NCI-H1105 (cell line): ENCODE measurements at regions not wholly inside any gene's neighbourhood (a gene's known extent, or its start where the extent isn't known, plus 50 kb on each side); places are given as distances from the start of the nearest gene placed in this dataset.

Source experiments
- DNase-seq: peaks from one replicate; lab custom pipeline; 2025; lab: John Stamatoyannopoulos, UW

DNA sequence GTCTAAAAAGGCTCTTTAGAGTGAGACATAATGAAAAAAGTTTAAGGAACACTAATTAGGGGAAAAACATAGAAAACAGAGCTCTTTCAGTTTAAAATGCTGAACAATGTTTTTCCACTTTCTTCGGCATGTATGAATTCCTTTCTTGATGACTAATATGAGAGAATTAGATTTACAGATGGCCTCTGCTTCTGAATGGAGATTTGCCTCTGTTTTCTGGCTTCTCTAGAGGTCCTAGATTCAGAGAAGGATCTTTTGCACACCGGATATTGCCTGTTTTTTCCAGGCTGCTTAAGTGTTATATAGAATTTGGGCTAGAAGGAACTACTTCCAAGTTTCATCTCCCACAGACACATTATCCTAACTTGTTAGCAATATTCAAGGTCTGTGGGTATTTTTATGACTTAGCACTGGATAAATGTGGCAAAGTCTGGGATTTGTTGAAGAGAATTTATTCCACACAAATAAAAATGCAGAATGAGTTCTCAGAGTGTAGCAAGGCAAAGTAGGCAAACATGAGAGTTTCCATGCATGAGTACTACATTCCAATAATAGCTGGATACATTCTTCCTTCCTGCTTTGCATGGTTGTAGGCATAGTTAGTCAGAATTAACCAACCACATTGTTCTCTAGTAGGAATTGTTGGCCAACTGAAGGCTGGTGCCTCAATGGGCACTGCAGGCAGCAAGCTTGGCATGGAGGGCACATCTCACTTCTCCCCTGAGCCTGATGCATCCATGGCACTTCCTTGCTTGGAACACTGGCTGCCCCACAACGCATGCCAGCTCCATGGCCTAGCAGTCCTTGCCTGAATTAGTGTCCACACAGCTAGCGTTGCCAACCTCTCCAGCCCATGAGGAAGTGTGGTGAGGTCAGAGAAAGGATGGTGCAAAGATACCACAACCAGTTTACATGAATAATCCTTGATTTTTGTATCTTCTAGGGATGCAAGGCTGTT, 224.2 kb downstream of the CLIC5 start:
- DNase-seq: no peak

GRCh38 chr6:45789238-45789637, 226.4 kb downstream of the CLIC5 start:
- no peak for DNase-seq

GRCh38 chr6:45787384-45787783, 228.3 kb downstream of the CLIC5 start:
- DNase-seq: no peak

GRCh38 chr6:45786355-45786781, 229.3 kb downstream of the CLIC5 start:
- DNase-seq: peak; percentile 94

DNA sequence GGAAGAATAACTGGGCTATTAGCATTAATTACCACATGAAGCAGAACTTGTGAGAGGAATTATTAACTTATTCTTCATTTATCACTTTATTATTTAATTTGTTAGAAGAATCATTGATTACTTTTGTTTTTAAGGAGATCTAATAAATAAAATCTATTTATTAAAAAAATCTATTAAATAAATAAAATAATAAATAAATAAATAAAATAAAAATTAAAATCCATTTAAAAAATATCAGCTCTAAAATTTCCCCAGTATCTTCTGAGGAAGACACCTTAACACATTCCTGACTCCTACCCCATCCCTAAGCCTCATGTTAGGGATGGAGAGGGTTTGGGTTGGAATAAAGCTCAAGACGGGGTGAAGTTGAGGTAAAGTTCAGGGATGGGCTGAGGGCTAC, 231.4 kb downstream of the CLIC5 start:
- no peak for DNase-seq

GRCh38 chr6:45783716-45784115, 231.9 kb downstream of the CLIC5 start:
- DNase-seq: no peak

GRCh38 chr6:45781890-45782289, 233.8 kb downstream of the CLIC5 start:
- no peak for DNase-seq

DNA sequence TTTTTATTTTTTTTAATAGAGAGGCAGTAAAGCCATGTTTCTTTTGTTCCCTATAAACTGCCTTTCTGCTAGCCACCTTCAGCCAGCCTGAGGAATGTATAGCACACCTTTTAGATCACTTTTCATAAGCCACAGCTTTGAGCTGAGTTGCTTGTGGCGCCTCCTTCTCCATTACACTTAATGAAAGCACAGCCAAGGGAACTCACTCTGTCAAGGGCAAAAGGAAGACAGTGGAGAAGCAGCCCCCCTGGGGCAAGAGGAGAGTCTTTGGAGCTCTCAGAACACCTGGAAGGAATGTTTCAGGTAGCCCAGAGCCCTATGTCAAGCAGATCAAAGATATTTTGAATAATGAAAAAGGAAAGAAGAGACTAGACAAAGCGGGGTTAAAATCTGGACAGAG, 235.1 kb downstream of the CLIC5 start:
- DNase-seq: no peak

- DNase-seq: no peak
Observed at GRCh38 chr6:45775026-45775697, 240.5 kb downstream of the CLIC5 start.

GRCh38 chr6:45773906-45774305, 241.8 kb downstream of the CLIC5 start:
- DNase-seq: no peak

- no peak for DNase-seq
Observed at GRCh38 chr6:45772886-45773495, 242.7 kb downstream of the CLIC5 start.

DNA sequence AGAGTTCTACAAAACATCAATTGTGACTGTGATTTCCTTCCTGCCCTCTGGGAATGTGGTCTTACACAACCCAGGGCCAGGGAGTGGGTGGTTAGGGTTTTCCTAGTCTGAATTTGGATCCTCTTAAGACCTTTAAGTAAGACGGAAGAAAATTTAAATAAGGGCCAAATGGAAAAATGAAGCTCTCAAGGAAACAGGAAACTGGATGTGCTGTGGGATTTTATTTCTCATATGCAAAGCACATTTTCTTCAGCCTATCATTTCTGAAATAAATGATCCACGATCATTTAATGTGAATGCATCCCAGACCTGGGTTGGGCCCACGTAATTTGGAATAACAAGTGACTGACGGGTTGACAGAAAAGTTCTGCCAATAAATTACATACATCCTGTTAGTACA, 243.6 kb downstream of the CLIC5 start:
- DNase-seq: no peak

DNA sequence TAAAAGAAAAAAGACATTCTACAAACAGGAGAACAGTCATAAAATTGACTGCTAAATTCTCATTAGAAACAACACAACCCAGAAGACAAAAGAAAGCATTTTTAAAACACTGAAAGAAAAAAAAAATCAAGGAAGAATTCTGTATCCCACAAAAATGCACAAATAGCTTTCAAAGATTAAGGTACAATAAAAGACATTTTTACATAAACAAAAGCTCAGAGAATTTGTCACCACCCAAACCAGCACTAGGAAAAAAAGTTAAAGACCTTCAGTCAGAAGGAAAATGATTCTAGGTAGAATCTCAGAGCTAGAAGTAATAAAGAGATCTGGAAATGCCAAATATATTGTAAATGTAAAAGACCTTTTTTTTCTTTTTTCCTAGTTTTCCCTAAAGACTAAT, 252.4 kb downstream of the CLIC5 start:
- no peak for DNase-seq

DNA sequence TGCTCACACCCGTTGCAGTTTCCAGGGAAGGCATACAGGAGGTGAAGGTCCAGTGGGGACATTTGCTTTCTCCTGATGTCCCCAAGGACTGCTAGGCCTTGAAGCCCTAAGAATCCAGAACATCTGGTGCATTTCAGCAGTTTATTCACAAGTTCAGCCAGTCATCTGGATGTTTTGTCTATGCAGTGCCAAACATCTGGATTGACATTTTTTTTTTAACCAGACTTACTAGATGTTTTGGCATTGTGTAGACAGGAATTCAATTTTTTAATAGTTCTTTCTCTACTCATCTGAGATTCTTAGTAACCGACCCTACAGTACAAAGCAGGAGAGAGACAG, 256.2 kb downstream of the CLIC5 start:
- no peak for DNase-seq

DNA sequence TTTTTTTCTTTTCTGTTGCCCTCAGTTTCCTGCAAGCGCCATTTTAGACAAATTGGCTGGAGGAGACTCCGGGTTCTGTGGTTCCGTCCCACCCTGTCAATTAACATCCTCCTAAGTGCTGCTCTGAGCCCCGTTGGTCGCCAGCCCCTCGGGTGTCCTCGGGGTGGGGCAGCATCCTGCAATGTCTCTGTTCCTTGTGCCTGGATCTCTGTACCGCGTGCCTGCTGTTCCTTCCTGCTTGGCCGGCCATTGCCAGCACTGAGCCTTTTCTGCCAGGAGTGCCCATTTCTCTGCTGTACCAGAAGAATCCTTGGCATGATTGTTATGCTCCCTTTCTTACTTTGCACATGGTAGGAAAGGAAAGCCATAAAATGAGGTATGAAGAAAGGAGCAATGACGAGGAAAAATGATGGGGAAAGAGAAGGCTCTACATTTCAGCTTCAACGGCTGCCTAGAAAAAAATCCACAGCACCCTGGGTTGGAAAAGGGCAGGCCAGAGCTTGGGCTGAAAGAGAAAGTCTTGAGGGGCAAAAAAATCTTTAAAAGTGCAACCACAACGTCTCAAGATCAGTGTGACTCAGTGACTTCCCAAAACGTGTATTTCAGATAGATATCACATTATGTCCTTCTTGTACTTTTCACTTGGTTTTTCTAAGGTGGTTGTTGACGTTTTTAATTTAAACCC, 256.7 kb downstream of the CLIC5 start:
- no peak for DNase-seq

- no peak for DNase-seq
Observed at GRCh38 chr6:45757443-45758130, 258.1 kb downstream of the CLIC5 start.

DNA sequence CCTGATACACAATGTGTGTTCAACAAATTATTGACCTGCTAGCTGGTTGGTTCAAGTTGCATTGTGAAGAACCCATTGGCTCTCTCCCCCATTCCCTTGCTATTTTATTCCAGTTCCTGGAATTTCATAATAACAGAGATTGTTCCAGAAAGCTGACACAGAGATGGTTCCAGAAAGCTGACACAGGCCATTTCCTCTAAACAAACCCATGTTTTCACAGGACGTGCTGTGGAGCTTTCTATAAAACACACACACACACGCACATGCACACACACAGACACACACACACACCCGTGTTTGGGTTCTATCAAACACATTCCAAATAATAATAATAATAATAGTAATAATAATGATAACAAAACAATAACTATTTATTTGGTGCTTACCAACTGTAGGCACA, 259.1 kb downstream of the CLIC5 start:
- DNase-seq: no peak

- no peak for DNase-seq
Observed at GRCh38 chr6:45754432-45754831, 261.2 kb downstream of the CLIC5 start.

DNA sequence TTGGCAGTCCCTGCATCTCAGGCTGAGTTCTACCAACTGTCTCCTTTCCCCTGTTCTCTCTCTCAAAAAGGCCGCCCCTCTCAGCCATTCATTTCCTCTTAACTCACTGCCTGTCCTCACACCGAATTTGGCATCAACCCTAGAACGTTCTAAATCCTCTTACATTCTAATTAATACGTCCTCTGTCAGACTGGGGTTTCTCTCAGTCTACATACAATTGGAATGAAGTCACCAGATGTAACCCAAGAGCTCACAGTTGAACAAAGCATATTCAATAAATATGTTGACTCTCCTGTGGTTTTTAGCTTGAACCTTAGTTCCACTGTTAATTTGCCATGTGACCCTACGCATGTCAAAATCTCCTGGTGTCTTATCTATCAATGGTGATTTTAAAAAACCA, 269.6 kb downstream of the CLIC5 start:
- no peak for DNase-seq

DNA sequence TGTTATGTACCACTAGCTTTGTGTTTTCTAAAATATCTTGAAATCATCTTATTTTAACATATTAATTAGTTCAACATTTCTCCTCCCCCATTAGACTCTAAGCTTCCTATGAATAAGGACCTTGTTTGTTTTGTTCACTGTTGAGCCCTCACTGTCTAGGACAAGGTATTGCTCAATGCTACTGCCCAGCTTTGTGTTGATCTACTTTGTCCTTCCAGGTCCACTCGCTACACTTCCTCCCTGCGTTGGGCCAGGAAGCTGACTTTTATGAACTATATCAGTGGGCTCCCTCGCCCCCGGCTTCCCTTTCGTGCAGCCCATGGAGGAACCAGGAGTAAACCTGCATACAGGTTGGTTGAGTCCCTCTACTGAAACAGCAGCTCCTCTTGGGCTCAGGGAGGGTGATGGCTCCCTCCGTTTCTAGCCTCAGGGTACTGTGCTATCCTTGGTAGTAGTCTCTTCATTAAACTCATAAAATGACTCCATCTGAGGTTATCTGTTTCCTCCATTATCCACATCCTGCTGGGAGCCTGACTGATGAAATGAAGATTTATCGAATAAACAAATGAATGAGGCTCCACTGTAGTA, 272.5 kb downstream of the CLIC5 start:
- no peak for DNase-seq

GRCh38 chr6:45742591-45742990, 273.1 kb downstream of the CLIC5 start:
- no peak for DNase-seq
